ENCODE measurements at regions not wholly inside any gene's neighbourhood (a gene's known extent, or its start where the extent isn't known, plus 50 kb on each side); places are given as distances from the start of the nearest gene placed in this dataset.

DNA sequence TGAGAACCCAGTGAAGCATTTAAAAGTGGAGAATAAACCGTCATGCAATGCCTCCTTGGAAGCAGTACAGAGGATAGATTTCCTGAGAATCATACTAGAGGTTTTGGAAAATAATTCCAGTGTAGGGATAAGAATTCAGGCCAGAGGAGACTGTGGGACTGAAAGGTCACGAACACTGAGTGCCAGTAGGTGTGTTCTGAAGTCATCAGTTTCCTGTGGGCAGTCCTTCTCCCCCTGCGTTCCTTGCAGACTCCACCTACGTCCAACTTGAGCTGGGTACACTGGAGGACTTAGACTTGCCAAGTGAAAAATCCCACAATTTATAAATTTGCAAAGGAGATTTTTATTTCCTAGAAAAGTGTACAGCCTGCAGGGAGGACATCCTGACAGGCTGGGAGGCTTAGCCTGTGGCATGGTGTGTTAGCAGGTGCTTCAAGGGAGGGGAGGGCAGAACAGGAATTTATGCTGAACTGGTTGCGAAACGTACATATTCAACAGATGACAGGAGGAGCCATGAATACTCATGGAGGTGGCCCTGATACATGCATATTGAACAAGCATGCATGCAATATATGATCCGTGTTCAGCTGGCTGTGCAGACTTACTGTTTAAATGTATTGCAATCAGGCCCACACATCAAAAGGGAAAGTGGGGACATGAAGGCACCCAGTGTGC lies 72.9 kb upstream of the POM121L12 start:
- TF ChIP-seq, protein P1, sequence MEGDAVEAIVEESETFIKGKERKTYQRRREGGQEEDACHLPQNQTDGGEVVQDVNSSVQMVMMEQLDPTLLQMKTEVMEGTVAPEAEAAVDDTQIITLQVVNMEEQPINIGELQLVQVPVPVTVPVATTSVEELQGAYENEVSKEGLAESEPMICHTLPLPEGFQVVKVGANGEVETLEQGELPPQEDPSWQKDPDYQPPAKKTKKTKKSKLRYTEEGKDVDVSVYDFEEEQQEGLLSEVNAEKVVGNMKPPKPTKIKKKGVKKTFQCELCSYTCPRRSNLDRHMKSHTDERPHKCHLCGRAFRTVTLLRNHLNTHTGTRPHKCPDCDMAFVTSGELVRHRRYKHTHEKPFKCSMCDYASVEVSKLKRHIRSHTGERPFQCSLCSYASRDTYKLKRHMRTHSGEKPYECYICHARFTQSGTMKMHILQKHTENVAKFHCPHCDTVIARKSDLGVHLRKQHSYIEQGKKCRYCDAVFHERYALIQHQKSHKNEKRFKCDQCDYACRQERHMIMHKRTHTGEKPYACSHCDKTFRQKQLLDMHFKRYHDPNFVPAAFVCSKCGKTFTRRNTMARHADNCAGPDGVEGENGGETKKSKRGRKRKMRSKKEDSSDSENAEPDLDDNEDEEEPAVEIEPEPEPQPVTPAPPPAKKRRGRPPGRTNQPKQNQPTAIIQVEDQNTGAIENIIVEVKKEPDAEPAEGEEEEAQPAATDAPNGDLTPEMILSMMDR (IDR thresholded peaks at IDR 0.05) = no peak
- TF ChIP-seq POLR2A (IDR thresholded peaks at IDR 0.05) (no peak), POLR2AphosphoS5 (IDR thresholded peaks at IDR 0.05) (no peak)

Measured in breast epithelium (tissue), 3 donors.